Skin epidermis (tissue), 12 donors: ENCODE measurements at regions not wholly inside any gene's neighbourhood (a gene's known extent, or its start where the extent isn't known, plus 50 kb on each side); places are given as distances from the start of the nearest gene placed in this dataset.
"Not testable (repeated sequence)": the region's sequence is repeated elsewhere in the genome, so short reads cannot be mapped to it uniquely, and the experiment has no call there.

Experiments
- H3K27ac ChIP-seq, 21 experiments: fragments of 200-600 bp; sonication (generic) in 11 of 21; one replicate each; pipeline ENCODE4 v1.5.0; 2020; ENCODE audit warnings: mild to moderate bottlenecking in 3 of 21, inconsistent platforms in 2 of 21, moderate library complexity in 2 of 21
- H3K4me3 ChIP-seq, 7 experiments: fragments of 200-600 bp; sonication (generic) in 2 of 7; one replicate each; pipeline ENCODE4 v1.5.0; 2020; ENCODE audit warnings: inconsistent platforms in 2 of 7, mild to moderate bottlenecking in 2 of 7, moderate library complexity in 1 of 7

DNA sequence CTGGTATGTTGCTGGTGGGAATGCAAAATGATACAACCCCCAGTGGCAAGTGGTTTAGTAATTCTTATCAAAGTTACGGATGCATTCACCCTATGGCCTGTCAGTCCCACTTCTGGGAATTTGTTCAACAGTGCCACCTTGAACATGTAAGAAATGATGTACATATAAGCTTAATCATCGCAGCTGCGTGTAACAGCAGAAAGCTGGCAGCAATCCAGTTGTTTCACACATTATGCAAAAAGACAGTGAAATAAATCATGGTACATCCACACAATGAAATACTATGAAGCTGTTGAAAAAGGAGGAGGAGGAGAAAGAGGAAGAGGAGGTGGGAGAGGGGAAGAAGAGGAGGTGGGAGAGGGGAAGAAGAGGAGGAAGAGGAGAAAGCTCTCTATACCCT is 76.2 kb upstream of the MYL10 start:
- no peak overlapping the region for H3K4me3 ChIP-seq
- H3K27ac ChIP-seq: no peak overlapping the region

DNA sequence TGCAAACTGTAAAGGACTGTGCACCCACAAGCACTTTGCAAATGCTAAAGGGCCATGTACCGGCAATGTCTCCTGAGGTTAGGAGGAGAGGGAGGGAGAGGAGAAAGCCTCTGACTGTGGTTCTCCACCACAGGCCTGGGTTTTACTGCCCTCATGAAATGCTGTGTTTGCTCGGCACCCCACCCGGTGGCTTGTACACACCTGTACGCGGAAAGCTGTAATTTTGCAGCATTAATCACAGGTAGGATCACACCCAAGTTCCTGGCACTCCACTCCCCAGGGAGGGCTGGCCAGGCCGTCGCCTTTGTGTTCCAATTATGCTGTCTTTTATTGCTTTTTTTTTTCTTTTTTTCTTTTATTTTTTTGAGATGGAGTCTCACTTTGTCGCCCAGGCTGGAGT is 78.5 kb upstream of the MYL10 start:
- H3K4me3 ChIP-seq: no peak overlapping the region
- peak overlapping the region in 2 of 21 experiments; percentile 16 to 38 for H3K27ac ChIP-seq

DNA sequence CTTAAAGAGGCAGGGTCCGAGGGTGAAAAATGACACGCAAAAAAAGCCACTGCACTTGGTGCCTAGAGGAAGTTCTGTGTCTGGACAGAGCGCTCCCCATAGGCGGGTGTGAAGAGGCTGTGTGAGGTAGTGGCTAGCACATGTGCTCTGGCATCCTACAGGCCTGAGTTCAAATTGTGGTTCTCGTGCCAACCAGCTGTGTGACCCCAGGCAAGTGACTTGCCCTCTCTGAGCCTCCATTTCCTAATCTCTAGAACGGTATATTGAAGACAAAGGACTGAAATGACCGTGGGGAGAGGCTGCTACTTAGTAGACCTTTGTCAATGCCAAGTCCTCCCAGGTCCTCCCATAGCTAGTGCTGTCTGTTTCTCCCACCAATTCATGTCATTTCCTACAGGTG is 79.1 kb upstream of the MYL10 start:
- H3K4me3 ChIP-seq: no peak overlapping the region
- H3K27ac ChIP-seq: peak overlapping the region in 2 of 21 experiments; percentile 25 to 30

DNA sequence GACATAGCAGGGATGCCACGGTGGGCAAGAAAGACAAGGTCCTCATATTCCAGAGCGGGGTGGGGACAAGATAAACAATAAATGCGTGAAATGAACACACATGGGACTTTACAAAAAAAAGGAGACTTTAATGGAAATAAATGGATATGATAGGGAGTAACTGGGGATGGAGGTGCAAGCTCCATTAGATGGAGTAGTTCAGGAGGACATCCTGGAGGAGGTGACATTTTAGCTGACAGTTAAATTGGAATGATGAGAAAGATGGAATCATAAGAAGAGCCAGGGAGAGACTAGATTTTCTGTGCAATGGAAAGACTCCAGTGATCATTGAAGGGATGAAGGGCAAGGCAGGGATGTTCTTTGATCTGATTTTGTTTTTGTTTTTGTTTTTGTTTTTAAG is 83.6 kb upstream of the MYL10 start:
- Histone ChIP-seq H3K27ac (no peak overlapping the region), H3K4me3 (no peak overlapping the region)

DNA sequence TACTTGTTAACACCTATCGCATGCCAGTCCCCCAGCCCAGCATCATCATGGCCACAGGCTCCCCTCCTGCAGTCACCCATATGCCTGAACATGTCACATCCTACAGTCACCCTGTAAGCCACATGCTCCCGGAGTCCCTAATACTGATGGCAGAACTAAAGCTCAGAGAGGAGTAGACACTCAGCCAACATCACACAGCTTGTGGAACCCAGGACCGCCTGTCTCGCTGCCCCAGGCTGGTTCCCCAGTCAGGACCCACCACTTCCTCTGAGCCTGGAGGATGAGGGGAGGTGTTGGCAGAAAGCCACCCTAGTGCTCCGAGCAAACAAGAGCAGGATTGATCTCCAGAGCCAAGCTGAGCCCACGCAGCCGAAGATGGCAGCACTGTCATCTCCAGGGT is 85.0 kb upstream of the MYL10 start:
- no peak overlapping the region for H3K27ac ChIP-seq

DNA sequence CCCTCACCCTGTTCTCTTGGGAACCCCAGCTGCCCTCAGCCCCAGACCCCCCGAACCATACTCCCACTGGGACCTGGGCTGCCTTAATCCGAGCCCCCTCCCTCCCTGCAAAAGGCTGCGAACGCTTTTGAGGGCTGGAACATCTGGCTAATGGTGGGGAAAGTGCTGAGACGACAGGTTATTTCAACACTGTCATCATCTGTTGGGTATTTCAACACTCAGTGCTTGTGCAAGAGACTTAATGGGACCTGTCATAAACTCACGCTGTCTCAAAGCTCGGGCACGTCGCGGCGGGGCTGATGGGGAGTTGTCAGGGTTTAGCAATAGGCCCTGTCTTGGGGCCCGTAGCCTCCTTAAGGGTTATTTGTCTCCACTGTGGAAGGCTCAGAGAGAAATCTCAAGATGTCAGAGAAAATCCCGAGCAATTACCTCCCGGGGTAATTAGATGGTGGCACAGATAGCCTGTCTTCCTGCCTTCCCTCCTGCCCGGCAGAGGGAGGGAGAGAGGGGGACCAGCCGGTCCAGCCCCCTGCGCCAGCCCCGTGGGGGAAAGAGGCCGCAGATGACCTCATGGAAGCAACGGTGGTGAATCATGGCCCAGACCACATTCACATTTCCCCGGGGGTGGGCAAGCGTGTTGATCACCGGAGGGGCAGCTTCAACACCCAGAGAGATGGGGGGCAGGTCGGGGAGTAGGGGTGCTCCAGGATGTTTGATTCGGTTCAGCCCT is 88.7 kb upstream of the MYL10 start:
- Histone ChIP-seq H3K27ac (peak overlapping the region in 17 of 21 experiments; percentile 7 to 91 (median 75)), H3K4me3 (no peak overlapping the region)

More for the DNA sequence above, 85.0 kb upstream of the MYL10 start:
- no peak overlapping the region for H3K4me3 ChIP-seq

DNA sequence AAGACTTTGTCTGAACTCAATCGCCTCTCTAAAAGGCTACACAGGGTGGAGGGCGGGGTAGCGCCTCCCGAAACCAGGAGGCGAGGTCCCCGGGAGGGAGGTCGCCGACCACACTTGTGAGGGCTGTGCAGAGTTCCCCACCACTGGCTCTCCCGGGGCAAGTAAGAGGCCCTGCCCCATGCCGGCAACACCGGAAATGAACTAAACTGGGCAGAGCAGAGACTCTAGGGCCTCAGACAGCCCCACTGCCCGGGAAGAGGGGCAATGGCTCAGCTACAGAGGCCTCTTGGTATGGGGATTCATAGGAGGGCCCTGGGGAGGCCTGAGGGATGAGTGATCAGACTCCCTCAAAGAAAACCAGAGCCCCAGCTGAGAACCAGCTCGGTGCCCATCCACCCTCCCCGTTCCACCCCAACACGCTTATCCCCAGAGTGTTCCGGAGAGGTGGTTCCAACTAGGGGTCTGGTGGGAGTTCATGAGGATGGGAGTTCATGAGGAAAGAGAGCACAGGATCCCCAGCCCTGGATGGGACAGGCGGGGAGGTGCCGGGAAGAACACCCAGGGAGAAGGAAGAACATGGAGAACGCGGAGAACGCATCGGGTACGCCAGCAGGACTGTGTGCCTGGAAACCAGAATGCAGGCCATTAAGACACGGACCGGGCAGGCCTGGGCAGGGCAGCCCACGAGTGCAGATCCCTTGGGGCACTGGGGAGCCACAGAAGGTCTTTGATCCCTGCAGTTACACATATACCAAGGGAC is 89.4 kb upstream of the MYL10 start:
- H3K4me3 ChIP-seq: no peak overlapping the region
- peak overlapping the region in 18 of 21 experiments; percentile 7 to 91 (median 73) for H3K27ac ChIP-seq

DNA sequence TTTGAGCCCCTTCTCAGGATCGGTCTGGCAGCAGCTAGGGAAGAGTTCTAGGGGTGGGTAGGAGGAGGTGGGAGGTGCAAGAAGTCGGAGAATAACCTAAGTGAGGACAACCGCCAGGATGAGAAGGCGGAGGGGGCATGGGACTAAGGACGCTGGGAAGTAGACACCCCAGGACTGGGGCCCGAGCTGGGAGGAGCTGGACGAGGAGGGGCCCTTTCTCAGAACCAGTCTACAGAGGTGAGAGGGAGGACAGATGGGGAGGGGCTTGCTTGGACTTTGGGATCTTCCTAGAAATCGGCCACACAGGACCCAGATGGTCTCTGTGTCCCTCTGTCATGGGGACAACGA is 90.0 kb upstream of the MYL10 start:
- Histone ChIP-seq H3K27ac (peak overlapping the region in 7 of 21 experiments; percentile 70 to 91 (median 82)), H3K4me3 (no peak overlapping the region)

DNA sequence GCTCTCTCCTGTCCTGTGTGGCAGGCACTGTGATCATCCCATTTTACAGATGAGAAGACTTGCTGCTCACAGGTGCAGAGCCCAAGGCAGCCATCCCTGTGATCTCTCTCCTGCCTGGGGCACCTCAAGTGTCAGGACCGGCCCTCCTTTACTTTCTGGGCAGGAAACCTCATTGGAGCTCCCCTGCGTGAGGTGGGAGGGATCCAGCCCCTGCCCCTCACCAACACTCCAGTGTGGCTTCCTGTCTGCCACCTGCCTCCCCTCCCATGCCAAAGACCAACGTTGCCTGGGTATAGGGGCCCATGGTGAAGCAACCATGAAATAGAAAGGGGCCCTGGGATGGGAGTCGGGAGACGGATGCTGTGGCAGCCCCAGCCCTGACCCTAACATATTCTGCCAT is 91.2 kb upstream of the MYL10 start:
- no peak overlapping the region for H3K27ac ChIP-seq
- no peak overlapping the region for H3K4me3 ChIP-seq

DNA sequence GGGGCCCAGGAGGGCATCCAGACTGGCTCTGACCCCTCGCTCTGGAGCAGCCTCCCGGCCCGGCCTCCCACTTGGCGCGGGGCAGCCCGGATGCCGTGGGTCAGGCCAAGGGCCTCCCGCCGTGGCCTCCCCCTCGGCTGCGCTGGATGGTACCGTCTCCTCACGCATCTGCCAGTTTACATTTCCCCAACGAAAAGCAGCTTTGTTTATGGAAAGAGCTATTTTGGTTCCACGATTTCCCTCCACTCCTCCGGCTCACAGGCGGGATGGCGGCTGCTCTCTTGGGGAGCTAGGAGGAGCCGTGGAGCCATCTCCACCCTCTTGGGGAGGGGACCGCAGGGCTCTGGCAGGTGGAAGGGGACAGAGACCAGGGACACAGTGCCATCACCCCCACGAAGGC is 93.2 kb upstream of the MYL10 start:
- Histone ChIP-seq H3K27ac (no peak overlapping the region), H3K4me3 (no peak overlapping the region)

DNA sequence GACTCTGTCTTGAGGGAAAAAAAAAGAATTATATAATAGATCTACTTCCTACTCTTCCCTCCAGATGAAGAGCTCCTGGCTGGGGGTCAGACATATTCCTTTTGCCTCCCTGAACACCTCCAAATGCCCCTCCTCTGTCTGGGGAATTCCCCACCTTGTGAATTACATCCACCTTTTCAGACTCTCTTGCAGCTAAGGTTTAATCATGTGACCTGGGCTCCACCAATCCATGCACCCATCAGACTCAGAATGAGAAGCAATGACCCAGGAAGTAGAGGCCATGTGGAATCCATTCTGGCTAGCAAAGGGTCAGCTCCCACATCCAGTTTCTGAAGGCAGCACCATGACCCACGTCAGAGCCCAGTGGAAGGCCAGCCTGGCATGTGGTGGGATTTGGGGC is 93.6 kb upstream of the CUX1 start:
- H3K27ac ChIP-seq: no peak overlapping the region
- H3K4me3 ChIP-seq: no peak overlapping the region

DNA sequence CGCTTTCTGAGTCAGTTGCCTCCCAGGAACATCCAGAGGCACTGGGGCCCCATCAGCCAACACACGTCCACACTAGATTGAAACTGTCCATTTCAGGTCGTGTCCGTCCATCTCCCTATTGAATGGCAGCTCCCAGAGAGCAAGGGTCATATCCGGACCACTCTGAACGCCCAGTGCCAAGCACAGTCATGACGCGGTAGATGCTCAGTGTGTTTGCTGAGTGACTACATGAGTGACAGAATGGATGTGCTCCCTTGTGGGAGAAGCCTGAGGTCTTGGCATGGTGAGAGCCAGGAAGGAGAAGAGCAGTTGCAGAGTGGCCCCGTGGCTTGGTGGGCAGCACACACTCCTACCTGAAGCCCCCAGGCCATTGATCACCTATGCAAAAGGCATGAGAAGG is 92.5 kb upstream of the CUX1 start:
- H3K27ac ChIP-seq: no peak overlapping the region
- no peak overlapping the region for H3K4me3 ChIP-seq

DNA sequence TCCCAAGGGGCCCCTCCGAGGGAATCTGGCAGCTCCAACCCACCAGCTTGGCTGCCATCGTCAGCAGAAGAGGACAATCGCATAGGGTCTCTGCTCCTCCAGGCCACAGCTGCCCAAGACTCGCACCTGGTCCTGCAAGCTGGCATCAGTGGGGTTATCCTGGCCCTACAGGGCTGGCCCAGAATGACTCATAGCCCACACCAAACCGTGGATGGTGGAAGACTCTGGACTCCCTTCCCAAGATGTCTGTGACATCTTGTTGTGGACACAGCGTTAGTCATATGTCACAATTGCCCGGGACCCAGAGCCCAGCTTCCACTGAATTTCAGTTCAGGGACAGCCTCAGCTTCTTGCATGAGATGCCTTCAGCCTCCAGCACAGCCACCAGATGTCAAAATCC is 91.5 kb upstream of the CUX1 start:
- no peak overlapping the region for H3K4me3 ChIP-seq
- H3K27ac ChIP-seq: no peak overlapping the region

DNA sequence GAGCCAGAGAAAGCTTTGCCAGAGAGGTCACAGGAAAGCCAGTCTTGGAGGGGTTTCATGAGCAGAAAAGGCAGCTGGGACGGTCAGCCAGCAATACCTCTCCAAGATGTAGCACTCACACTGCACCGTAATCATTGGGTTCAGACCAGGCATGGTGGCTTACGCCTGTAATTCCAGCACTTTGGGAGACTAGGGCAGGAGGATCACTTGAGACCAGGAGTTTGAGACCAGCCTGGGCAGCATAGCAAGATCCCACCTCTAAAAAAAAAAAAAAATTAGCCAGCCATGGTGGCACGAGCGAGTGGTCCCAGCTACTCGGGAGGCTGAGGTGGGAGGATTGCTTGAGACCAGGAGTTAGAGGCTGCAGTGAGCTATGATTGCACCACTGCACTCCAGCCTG is 90.2 kb upstream of the CUX1 start:
- no peak overlapping the region for H3K4me3 ChIP-seq
- H3K27ac ChIP-seq: no peak overlapping the region

DNA sequence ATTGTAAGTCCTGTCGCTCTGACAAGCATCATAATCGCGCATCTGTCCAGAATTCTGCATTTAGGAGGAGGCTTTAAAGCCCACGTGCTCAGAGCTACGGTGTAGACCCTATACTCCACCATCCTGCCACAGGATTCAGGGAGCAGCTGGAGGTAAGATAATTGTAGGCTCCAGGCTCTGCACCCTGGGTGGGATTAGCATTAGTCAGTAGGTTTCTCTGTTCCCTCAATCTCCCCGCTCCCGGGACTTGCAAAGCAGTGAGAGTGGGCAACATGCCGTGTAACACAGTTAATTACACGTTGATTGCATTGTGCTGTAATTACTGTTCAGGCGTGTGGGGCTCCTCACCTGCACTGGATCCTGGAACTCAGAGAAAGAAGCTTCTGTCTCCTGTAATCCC is 89.3 kb upstream of the CUX1 start:
- no peak overlapping the region for H3K27ac ChIP-seq
- H3K4me3 ChIP-seq: no peak overlapping the region

DNA sequence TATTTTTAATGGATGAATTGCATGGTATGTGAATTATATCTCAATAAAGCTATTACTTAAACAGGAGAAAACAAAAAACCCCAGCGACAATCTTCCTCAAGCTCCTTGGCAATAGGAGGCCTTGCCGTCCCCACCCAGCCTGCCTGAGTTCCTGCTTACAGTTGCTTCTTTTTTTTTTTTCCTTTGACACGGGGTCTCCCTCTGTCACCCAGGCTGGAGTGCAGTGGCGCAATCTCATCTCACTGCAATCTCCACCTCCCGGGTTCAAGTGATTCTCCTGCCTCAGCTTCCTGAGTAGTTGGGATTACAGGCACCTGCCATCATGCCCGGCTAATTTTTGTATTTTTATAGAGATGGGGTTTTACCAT is 88.6 kb upstream of the CUX1 start:
- not testable (repeated sequence) for H3K4me3 ChIP-seq
- peak overlapping the region in 1 of 21 experiments; percentile 12 for H3K27ac ChIP-seq

DNA sequence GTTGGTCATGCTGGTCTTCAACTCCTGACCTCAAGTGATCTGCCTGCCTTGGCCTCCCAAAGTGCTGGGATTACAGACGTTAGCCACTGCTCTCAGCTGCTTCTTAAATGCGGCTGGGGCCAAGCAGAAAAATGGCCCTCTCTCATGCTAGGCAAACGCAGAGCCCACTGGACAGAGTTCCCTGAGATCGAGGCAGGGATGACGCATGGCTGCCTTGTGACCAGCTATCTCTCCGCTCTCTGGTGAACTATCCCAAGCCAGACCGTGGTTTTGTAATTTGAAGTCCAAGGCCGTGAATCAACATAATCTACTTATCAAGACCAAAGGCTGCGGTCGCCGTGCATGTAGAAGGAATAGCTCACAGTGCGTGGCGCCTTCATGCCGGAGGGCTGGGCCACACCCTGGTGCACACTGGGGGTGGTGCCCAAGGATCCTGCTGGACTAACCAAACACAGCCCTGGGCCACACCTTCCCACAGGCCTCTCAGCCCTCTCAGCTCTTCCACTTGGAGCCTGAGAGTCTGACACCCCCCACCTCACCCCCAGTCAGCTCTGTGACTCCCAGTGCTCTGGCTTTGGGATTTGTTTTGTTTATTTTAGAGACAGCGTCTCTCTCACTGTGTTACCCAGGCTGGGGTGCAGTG is 88.1 kb upstream of the CUX1 start:
- H3K27ac ChIP-seq: peak overlapping the region in 1 of 21 experiments; percentile 12
- H3K4me3 ChIP-seq: no peak overlapping the region

DNA sequence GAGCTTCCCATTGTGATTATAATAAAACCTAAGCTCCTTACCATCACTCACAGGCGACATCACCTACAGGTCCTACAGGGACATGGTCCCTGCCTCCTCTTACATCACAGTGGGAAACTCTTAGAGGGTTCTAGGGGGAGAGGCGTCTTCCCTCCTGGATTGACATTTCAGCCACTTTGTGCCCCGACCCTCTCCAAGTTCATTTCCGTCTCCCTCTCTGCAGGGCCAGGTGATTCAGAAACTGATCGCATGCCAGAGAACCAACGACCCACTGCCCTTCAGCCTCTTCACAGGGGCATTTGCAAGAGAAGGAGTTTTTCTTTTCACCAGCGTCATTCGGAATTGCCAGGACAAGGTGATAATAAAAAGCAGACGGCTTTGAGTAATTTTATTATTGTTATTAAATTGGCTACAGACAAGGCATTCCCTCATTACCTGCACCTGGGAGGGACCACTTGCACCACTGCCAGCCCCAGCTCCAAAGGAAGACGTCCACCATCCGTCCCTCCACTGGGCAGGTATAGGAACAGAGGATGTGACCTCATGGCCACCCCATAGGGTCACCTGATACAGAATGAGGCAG is 85.8 kb upstream of the CUX1 start:
- Histone ChIP-seq H3K4me3 (no peak overlapping the region), H3K27ac (no peak overlapping the region)

DNA sequence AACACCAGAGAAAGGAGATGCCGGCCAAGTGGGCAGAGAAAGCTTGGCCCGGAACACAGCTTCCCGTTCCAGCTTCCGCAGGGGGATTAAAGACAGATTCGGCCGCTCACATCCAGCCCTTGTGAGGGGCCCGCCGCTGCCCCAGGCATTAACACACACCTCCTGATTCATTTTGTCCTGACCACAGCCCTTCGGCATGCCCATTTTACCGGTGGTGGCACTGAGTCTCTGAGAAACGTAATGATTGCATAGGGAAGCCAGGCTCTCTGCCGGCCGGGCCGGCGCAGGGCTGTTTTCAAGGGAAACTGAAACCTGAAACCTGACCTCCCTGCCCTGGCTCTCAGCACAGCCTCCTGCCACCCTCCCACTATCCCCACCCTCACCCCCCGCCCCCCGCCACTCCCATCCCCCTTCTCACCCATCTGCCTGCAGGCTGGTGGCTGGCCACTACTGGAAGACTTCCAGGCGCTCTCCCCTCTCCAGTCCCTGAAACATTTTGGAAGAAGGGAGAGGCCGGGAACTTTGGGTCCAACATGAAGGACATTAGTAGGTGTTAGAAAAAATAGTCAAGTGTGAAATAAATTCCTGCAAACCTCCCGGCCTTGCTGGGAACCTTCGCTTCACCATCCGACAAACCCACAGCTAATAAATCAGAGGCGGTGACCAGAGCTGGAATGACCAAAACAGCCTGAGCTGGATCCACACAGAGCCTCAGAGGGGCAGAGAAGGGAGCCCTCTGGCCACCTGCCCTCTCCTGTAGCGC is 83.5 kb upstream of the CUX1 start:
- Histone ChIP-seq H3K27ac (peak overlapping the region in 2 of 21 experiments; percentile 24 to 55), H3K4me3 (peak overlapping the region in 3 of 7 experiments; percentile 1 to 30 (median 8))

DNA sequence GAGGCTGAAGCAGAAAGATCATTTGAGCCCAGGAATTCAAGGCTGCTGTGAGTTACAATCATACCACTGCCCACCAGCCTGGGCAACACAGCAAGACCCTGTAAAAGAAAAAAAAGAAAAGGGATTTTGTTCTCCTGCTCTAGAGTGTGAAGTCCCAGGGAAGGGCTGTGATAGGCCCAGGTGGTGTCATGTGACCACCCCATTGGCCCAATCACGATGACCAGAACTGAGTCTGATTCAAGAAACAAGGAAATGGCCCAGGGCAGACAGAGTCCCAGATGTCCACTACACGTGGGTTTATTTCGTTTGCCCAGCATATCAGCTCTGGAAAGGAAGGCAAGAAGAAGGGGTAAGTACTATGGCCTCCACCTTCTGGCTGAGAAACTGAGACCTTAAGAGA is 81.3 kb upstream of the CUX1 start:
- Histone ChIP-seq H3K27ac (no peak overlapping the region), H3K4me3 (no peak overlapping the region)
